ENCODE measurements at regions not wholly inside any gene's neighbourhood (a gene's known extent, or its start where the extent isn't known, plus 50 kb on each side); places are given as distances from the start of the nearest gene placed in this dataset.

DNA sequence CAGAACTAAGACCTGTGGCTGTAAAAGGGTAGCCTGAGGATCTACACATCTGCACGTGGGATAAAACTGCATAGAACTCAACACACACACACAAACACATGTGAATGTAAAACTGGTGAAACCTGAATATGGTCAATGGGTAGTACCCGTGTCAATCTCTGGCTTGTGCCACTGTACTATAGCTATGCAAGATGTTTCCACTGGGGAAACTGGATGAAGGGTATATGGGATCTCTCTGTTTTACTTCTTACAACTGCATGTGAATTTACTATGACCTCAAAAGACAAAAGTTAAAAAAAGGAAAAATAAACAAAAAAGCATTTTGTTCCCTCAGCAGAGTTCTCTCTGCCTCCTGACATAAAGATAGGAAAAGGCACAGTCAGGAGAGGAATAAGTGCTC, 143.3 kb upstream of the LHX1 start:
- no peak for TF ChIP-seq CTCF (IDR thresholded peaks at IDR 0.05)
- TF ChIP-seq POLR2A (IDR thresholded peaks at IDR 0.05) = no peak

Data from Peyer's patch (tissue), 4 donors.